Activated B cell treated with CpG ODN at 0.5 μM for 24 hours (primary cell): ENCODE measurements at regions not wholly inside any gene's neighbourhood (a gene's known extent, or its start where the extent isn't known, plus 50 kb on each side); places are given as distances from the start of the nearest gene placed in this dataset.

Source experiments
- ATAC-seq: fragments of 200-7000 bp; cut with Tn5 transposase; one replicate; pipeline ENCODE4 v1.10.0; 2021; ENCODE audit warnings: low read depth, mild to moderate bottlenecking, moderate library complexity
- CTCF ChIA-PET: fragments of 350-600 bp; sonication (Branson Sonifier 250); formaldehyde crosslinking; loops from one replicate; lab custom pipeline; 2021; ENCODE audit warnings: antibody characterized with exemption; lab: Charles Lee
- POLR2A ChIA-PET: fragments of 350-600 bp; sonication (Branson Sonifier 250); formaldehyde crosslinking; loops from one replicate; lab custom pipeline; 2021; ENCODE audit warnings: antibody characterized with exemption; lab: Charles Lee
- DNase-seq: peaks from one replicate; pipeline ENCODE4 v3.0.0; 2022
- H3K27ac Mint-ChIP-seq: one replicate; pipeline ENCODE4 v1.8.0; 2020; ENCODE audit warnings: mixed read lengths
- H3K27me3 Mint-ChIP-seq: one replicate; pipeline ENCODE4 v1.8.0; 2021; ENCODE audit warnings: mixed read lengths
- H3K36me3 Mint-ChIP-seq: one replicate; pipeline ENCODE4 v1.8.0; 2021; ENCODE audit warnings: low read depth, mixed read lengths
- H3K4me1 Mint-ChIP-seq: one replicate; pipeline ENCODE4 v1.8.0; 2021; ENCODE audit warnings: mixed read lengths
- H3K4me3 Mint-ChIP-seq: one replicate; pipeline ENCODE4 v1.8.0; 2020; ENCODE audit warnings: mild to moderate bottlenecking, mixed read lengths
- H3K9me3 Mint-ChIP-seq: one replicate; pipeline ENCODE4 v1.8.0; 2020; ENCODE audit warnings: mixed read lengths
- intact Hi-C: fragments of 100-400 bp; cut with micrococcal nuclease; formaldehyde crosslinking; loops from one replicate; pipeline ENCODE4 v1.15.1; 2024
- TF ChIP-seq, protein P1 (sequence below): fragments of 200-600 bp; IDR thresholded peaks from one replicate; pipeline ENCODE4 v1.8.0; 2022; ENCODE audit warnings: antibody characterized with exemption, mild to moderate bottlenecking

DNA sequence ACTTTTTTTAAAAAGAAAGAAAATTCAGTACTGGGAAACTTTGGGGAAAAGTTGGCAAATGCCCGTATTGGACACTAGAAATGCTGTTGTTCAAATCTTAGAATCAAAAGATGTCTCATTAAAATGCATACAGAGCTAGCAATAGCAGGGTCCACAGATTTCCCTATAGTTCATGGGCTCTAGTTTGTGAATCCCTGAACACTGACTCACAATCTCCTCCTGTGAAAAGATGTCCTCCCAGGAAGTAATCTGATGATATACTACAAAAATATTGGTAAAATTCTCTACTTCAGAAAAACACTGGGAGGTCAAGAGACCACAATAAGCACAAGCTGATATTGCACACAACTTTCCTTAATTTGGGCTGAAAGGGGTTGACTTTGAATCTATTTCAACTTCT lies 568.4 kb upstream of the ZNF385D start:
- TF ChIP-seq, protein P1, sequence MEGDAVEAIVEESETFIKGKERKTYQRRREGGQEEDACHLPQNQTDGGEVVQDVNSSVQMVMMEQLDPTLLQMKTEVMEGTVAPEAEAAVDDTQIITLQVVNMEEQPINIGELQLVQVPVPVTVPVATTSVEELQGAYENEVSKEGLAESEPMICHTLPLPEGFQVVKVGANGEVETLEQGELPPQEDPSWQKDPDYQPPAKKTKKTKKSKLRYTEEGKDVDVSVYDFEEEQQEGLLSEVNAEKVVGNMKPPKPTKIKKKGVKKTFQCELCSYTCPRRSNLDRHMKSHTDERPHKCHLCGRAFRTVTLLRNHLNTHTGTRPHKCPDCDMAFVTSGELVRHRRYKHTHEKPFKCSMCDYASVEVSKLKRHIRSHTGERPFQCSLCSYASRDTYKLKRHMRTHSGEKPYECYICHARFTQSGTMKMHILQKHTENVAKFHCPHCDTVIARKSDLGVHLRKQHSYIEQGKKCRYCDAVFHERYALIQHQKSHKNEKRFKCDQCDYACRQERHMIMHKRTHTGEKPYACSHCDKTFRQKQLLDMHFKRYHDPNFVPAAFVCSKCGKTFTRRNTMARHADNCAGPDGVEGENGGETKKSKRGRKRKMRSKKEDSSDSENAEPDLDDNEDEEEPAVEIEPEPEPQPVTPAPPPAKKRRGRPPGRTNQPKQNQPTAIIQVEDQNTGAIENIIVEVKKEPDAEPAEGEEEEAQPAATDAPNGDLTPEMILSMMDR = no peak
- ChIA-PET CTCF (no interaction called here), POLR2A (no interaction called here)
- ATAC-seq = no peak
- no peak for DNase-seq
- no peaks in the 10 kb centered on the region for H3K9me3 Mint-ChIP-seq
- intact Hi-C loops = no loop called here
- no peaks in the 10 kb centered on the region for H3K27me3 Mint-ChIP-seq
- no peaks in the 10 kb centered on the region for H3K36me3 Mint-ChIP-seq
- no peak overlapping the region for H3K27ac Mint-ChIP-seq
- H3K4me1 Mint-ChIP-seq = no peaks in the 10 kb centered on the region
- no peak overlapping the region for H3K4me3 Mint-ChIP-seq

DNA sequence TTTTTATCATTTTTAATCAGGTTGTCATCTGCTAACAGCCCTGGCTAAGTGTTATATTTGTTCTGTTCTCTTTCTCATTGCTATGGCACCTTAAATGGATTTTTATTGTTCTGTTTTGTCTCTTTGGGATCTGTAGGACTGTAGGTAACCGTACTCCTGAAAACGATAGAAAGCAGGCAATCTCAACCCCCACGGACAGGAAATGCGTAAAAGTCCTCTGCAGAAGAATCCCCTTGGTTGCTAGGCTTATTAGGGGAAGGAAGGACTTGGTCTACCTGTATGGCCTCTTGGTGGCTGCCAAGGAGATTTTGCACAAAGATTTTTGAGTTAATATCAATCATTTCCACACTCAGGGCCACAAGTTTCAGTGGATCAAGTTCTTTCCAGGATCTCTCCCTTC lies 571.9 kb upstream of the ZNF385D start:
- Mint-ChIP-seq H3K4me1 (no peaks in the 10 kb centered on the region), H3K36me3 (no peaks in the 10 kb centered on the region), H3K27ac (no peak overlapping the region), H3K4me3 (no peak overlapping the region), H3K27me3 (no peaks in the 10 kb centered on the region), H3K9me3 (no peaks in the 10 kb centered on the region)
- POLR2A ChIA-PET = no interaction called here
- intact Hi-C loops = no loop called here
- CTCF ChIA-PET = no interaction called here
- TF ChIP-seq, protein P1 = no peak
- no peak for ATAC-seq
- DNase-seq = no peak

DNA sequence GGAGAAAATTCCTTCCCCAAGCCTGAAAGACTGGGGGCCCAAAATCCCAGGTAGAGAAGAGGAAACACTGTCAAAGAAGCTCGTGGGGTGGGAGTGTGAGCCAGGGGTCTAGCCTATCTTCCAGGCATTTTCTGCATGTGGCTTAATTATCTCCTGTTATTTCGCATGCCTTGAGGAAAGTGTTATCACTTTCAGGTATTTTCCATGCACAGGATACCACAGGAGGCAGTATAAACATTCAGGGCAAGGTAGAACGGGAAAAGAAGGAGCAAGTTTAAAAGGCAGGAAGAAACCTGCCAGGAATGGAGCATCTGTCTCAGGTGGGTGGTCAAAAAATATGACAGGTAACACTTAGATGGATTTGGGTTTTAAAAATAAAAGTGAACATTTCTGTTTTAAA lies 575.3 kb upstream of the ZNF385D start:
- POLR2A ChIA-PET = no interaction called here
- no peaks in the 10 kb centered on the region for H3K36me3 Mint-ChIP-seq
- TF ChIP-seq, protein P1 = no peak
- H3K4me3 Mint-ChIP-seq = no peak overlapping the region
- H3K9me3 Mint-ChIP-seq = peaks cover 2% of the 10 kb centered on the region
- CTCF ChIA-PET = no interaction called here
- DNase-seq = no peak
- intact Hi-C loops = no loop called here
- H3K27ac Mint-ChIP-seq = no peak overlapping the region
- no peak for ATAC-seq
- H3K4me1 Mint-ChIP-seq = no peaks in the 10 kb centered on the region
- H3K27me3 Mint-ChIP-seq = no peaks in the 10 kb centered on the region

DNA sequence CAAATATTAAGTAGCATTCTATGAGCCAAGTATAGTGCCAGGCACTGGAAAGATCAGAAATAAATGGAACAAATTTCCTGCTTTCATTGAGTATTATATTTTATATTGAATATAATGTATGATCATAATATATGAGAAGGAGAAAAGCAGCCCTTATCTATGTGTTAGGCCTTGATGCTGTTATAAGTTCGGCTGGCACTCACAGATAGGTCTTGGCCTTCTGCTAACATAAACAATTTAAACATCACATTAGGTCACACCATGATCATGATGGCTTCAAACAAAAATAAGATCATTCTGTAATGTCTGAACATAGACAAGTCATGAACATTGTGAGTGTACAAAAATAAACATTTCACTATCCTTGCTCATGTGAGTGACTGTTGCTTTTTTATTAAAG lies 584.0 kb upstream of the ZNF385D start:
- DNase-seq = no peak
- CTCF ChIA-PET = no interaction called here
- Mint-ChIP-seq H3K4me3 (no peak overlapping the region), H3K27me3 (no peaks in the 10 kb centered on the region), H3K9me3 (no peaks in the 10 kb centered on the region), H3K36me3 (no peaks in the 10 kb centered on the region), H3K27ac (no peak overlapping the region), H3K4me1 (no peaks in the 10 kb centered on the region)
- intact Hi-C loops = no loop called here
- ATAC-seq = no peak
- POLR2A ChIA-PET = no interaction called here
- TF ChIP-seq, protein P1 = no peak

DNA sequence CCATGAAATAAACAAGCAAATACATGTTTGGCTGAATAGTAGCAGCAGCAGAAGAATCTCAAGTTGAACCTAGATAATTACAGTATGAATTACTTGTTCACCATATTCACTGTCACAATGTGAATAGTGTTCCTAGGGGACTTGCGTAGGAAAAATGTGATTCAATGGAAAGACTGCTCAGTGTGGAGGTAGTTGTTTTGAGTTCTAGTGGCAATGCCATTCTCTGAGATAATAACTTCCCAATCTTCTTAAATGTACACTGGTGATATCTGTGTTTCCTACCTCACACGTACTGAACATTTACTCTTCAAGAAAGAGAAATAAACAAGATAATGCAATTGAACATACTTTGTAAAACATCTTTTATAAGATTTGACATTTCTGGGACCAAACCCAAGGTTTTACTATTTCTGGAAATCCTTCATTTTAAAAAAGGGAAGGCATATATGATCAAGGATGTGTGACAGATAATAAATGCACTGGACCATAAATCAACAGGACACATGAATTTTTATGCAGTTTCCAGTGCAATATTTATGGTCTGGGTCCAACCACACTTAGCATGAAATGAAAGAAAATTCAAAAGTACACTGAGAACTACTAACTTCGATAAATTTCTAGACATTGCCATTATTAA lies 598.3 kb upstream of the ZNF385D start:
- intact Hi-C loops = no loop called here
- POLR2A ChIA-PET = no interaction called here
- DNase-seq = no peak
- no peak overlapping the region for H3K27ac Mint-ChIP-seq
- no peaks in the 10 kb centered on the region for H3K9me3 Mint-ChIP-seq
- H3K4me3 Mint-ChIP-seq = no peak overlapping the region
- no peaks in the 10 kb centered on the region for H3K36me3 Mint-ChIP-seq
- no peaks in the 10 kb centered on the region for H3K4me1 Mint-ChIP-seq
- TF ChIP-seq, protein P1 = no peak
- CTCF ChIA-PET = no interaction called here
- no peak for ATAC-seq
- no peaks in the 10 kb centered on the region for H3K27me3 Mint-ChIP-seq
